Activated naive CD4-positive, alpha-beta T cell treated with anti-CD3 and anti-CD28 coated beads, Interleukin-2, amount 10 ng/mL, durations not matched to agents 7 days and 5 days (primary cell): ENCODE measurements at regions not wholly inside any gene's neighbourhood (a gene's known extent, or its start where the extent isn't known, plus 50 kb on each side); places are given as distances from the start of the nearest gene placed in this dataset.

Source experiments
- CTCF ChIA-PET: fragments of 350-600 bp; sonication (Branson Sonifier 250); formaldehyde crosslinking; loops from one replicate; lab custom pipeline; 2021; ENCODE audit warnings: antibody characterized with exemption; lab: Charles Lee
- DNase-seq: peaks from one replicate; pipeline ENCODE4 v3.0.0-alpha.2; 2020
- H3K27ac Mint-ChIP-seq: one replicate; pipeline ENCODE4 v1.8.0; 2021; ENCODE audit warnings: mild to moderate bottlenecking, moderate library complexity, mixed read lengths
- H3K27me3 Mint-ChIP-seq: one replicate; pipeline ENCODE4 v1.8.0; 2021; ENCODE audit warnings: mild to moderate bottlenecking, mixed read lengths
- H3K36me3 Mint-ChIP-seq: one replicate; pipeline ENCODE4 v1.8.0; 2021; ENCODE audit warnings: mixed read lengths
- H3K4me1 Mint-ChIP-seq: one replicate; pipeline ENCODE4 v1.8.0; 2021; ENCODE audit warnings: mixed read lengths
- H3K4me3 Mint-ChIP-seq: one replicate; pipeline ENCODE4 v1.8.0; 2021; ENCODE audit warnings: mild to moderate bottlenecking, moderate library complexity, mixed read lengths
- H3K9me3 Mint-ChIP-seq: one replicate; pipeline ENCODE4 v1.8.0; 2021; ENCODE audit warnings: mixed read lengths

GRCh38 chr11:26827567-26828081 is 105.8 kb upstream of the SLC5A12 start:
- no peak overlapping the region for H3K4me3 Mint-ChIP-seq
- DNase-seq: no peak
- no peaks in the 10 kb centered on the region for H3K36me3 Mint-ChIP-seq
- H3K9me3 Mint-ChIP-seq: peaks cover 20% of the 10 kb centered on the region
- no peaks in the 10 kb centered on the region for H3K27me3 Mint-ChIP-seq
- no peak overlapping the region for H3K27ac Mint-ChIP-seq
- no peaks in the 10 kb centered on the region for H3K4me1 Mint-ChIP-seq
- CTCF ChIA-PET: interaction anchor here (0.6 kb wide), 2 partner anchors 16 to 52 kb away, joined by 3 read pairs; no protein-coding TSS in a partner anchor

- H3K36me3 Mint-ChIP-seq: no peaks in the 10 kb centered on the region
- DNase-seq: no peak
- H3K4me1 Mint-ChIP-seq: no peaks in the 10 kb centered on the region
- H3K4me3 Mint-ChIP-seq: no peak overlapping the region
- no peak overlapping the region for H3K27ac Mint-ChIP-seq
- peaks cover 15% of the 10 kb centered on the region for H3K9me3 Mint-ChIP-seq
- CTCF ChIA-PET: no interaction called here
- H3K27me3 Mint-ChIP-seq: no peaks in the 10 kb centered on the region
These were observed 106.4 kb upstream of the SLC5A12 start for GRCh38 chr11:26828288-26828687.

GRCh38 chr11:26830218-26830617 is 108.4 kb upstream of the SLC5A12 start:
- CTCF ChIA-PET: no interaction called here
- Mint-ChIP-seq H3K36me3 (no peaks in the 10 kb centered on the region), H3K27ac (no peak overlapping the region), H3K9me3 (peaks cover 7% of the 10 kb centered on the region), H3K27me3 (no peaks in the 10 kb centered on the region), H3K4me3 (no peak overlapping the region), H3K4me1 (no peaks in the 10 kb centered on the region)
- no peak for DNase-seq

- Mint-ChIP-seq H3K4me1 (no peaks in the 10 kb centered on the region), H3K27me3 (no peaks in the 10 kb centered on the region), H3K4me3 (no peak overlapping the region), H3K9me3 (peaks cover 6% of the 10 kb centered on the region), H3K27ac (no peak overlapping the region), H3K36me3 (no peaks in the 10 kb centered on the region)
- CTCF ChIA-PET: no interaction called here
- no peak for DNase-seq
These were observed 108.9 kb upstream of the SLC5A12 start for GRCh38 chr11:26830757-26831156.

- CTCF ChIA-PET: no interaction called here
- Mint-ChIP-seq H3K27me3 (no peaks in the 10 kb centered on the region), H3K4me1 (no peaks in the 10 kb centered on the region)
These were observed 112.7 kb upstream of the SLC5A12 start for GRCh38 chr11:26834601-26835000.

GRCh38 chr11:26835611-26836010 is 113.8 kb upstream of the SLC5A12 start:
- no peaks in the 10 kb centered on the region for H3K27me3 Mint-ChIP-seq
- CTCF ChIA-PET: no interaction called here
- H3K27ac Mint-ChIP-seq: no peak overlapping the region
- no peaks in the 10 kb centered on the region for H3K4me1 Mint-ChIP-seq
- no peak overlapping the region for H3K4me3 Mint-ChIP-seq
- peaks cover 2% of the 10 kb centered on the region for H3K9me3 Mint-ChIP-seq
- no peak for DNase-seq
- no peaks in the 10 kb centered on the region for H3K36me3 Mint-ChIP-seq

More at GRCh38 chr11:26834601-26835000, 112.7 kb upstream of the SLC5A12 start:
- H3K9me3 Mint-ChIP-seq: peaks cover 4% of the 10 kb centered on the region
- H3K27ac Mint-ChIP-seq: no peak overlapping the region
- H3K36me3 Mint-ChIP-seq: no peaks in the 10 kb centered on the region
- no peak for DNase-seq
- no peak overlapping the region for H3K4me3 Mint-ChIP-seq

GRCh38 chr11:26837154-26837553 is 115.3 kb upstream of the SLC5A12 start:
- Mint-ChIP-seq H3K4me3 (no peak overlapping the region), H3K27me3 (no peaks in the 10 kb centered on the region), H3K9me3 (peaks cover 5% of the 10 kb centered on the region), H3K36me3 (no peaks in the 10 kb centered on the region), H3K27ac (no peak overlapping the region), H3K4me1 (no peaks in the 10 kb centered on the region)
- CTCF ChIA-PET: no interaction called here
- no peak for DNase-seq

- DNase-seq: no peak
- CTCF ChIA-PET: no interaction called here
- Mint-ChIP-seq H3K27me3 (no peaks in the 10 kb centered on the region), H3K36me3 (no peaks in the 10 kb centered on the region), H3K4me1 (no peaks in the 10 kb centered on the region), H3K9me3 (peaks cover 3% of the 10 kb centered on the region), H3K4me3 (no peak overlapping the region), H3K27ac (no peak overlapping the region)
These were observed 118.2 kb upstream of the SLC5A12 start for GRCh38 chr11:26839911-26840698.

GRCh38 chr11:26841818-26842473 is 120.1 kb upstream of the SLC5A12 start:
- H3K4me1 Mint-ChIP-seq: no peaks in the 10 kb centered on the region
- no peak overlapping the region for H3K27ac Mint-ChIP-seq
- CTCF ChIA-PET: no interaction called here
- H3K9me3 Mint-ChIP-seq: peaks cover 7% of the 10 kb centered on the region
- H3K27me3 Mint-ChIP-seq: no peaks in the 10 kb centered on the region
- no peak for DNase-seq
- H3K36me3 Mint-ChIP-seq: no peaks in the 10 kb centered on the region
- H3K4me3 Mint-ChIP-seq: no peak overlapping the region

GRCh38 chr11:26842478-26843282 is 120.8 kb upstream of the SLC5A12 start:
- no peaks in the 10 kb centered on the region for H3K36me3 Mint-ChIP-seq
- DNase-seq: no peak
- no peaks in the 10 kb centered on the region for H3K4me1 Mint-ChIP-seq
- no peak overlapping the region for H3K27ac Mint-ChIP-seq
- H3K9me3 Mint-ChIP-seq: peaks cover 7% of the 10 kb centered on the region
- CTCF ChIA-PET: no interaction called here
- no peak overlapping the region for H3K4me3 Mint-ChIP-seq
- H3K27me3 Mint-ChIP-seq: no peaks in the 10 kb centered on the region

GRCh38 chr11:26843539-26843938 is 121.7 kb upstream of the SLC5A12 start:
- Mint-ChIP-seq H3K27me3 (no peaks in the 10 kb centered on the region), H3K4me3 (no peak overlapping the region), H3K27ac (no peak overlapping the region), H3K4me1 (no peaks in the 10 kb centered on the region), H3K9me3 (peaks cover 7% of the 10 kb centered on the region), H3K36me3 (no peaks in the 10 kb centered on the region)
- CTCF ChIA-PET: no interaction called here
- DNase-seq: no peak

GRCh38 chr11:26844963-26845362 is 123.1 kb upstream of the SLC5A12 start:
- DNase-seq: no peak
- H3K36me3 Mint-ChIP-seq: no peaks in the 10 kb centered on the region
- no peak overlapping the region for H3K27ac Mint-ChIP-seq
- H3K4me1 Mint-ChIP-seq: no peaks in the 10 kb centered on the region
- peaks cover 7% of the 10 kb centered on the region for H3K9me3 Mint-ChIP-seq
- no peaks in the 10 kb centered on the region for H3K27me3 Mint-ChIP-seq
- CTCF ChIA-PET: no interaction called here
- H3K4me3 Mint-ChIP-seq: no peak overlapping the region

- H3K9me3 Mint-ChIP-seq: peaks cover 8% of the 10 kb centered on the region
- DNase-seq: no peak
- CTCF ChIA-PET: no interaction called here
- H3K36me3 Mint-ChIP-seq: no peaks in the 10 kb centered on the region
- H3K4me3 Mint-ChIP-seq: no peak overlapping the region
- H3K4me1 Mint-ChIP-seq: no peaks in the 10 kb centered on the region
- H3K27me3 Mint-ChIP-seq: no peaks in the 10 kb centered on the region
- no peak overlapping the region for H3K27ac Mint-ChIP-seq
These were observed 124.4 kb upstream of the SLC5A12 start for GRCh38 chr11:26846227-26846626.

GRCh38 chr11:26847459-26847858 is 125.6 kb upstream of the SLC5A12 start:
- Mint-ChIP-seq H3K4me3 (no peak overlapping the region), H3K4me1 (no peaks in the 10 kb centered on the region), H3K27me3 (no peaks in the 10 kb centered on the region), H3K9me3 (peaks cover 12% of the 10 kb centered on the region), H3K36me3 (no peaks in the 10 kb centered on the region), H3K27ac (no peak overlapping the region)
- CTCF ChIA-PET: no interaction called here
- no peak for DNase-seq
